ENCODE measurements at regions not wholly inside any gene's neighbourhood (a gene's known extent, or its start where the extent isn't known, plus 50 kb on each side); places are given as distances from the start of the nearest gene placed in this dataset.

DNA sequence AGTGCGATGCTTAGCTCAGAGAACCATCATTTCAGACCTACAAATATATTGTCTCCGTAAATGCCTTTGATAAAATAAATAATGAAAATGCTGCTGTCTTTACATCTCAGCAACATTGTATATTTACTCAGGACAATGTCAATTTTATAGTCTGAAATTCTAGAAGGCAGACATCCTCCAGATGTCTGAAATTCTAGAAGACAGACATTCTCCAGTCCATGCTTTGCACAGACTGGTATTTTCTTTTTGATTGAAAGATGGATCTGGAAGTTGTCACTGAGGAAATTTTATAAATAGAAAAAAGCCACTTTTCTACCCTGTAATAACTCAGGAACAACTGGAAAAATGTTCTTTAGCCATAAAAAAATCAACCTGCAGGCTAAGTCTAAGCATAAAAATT, 2293.3 kb downstream of the PCDH9 start:
- TF ChIP-seq, protein P1, sequence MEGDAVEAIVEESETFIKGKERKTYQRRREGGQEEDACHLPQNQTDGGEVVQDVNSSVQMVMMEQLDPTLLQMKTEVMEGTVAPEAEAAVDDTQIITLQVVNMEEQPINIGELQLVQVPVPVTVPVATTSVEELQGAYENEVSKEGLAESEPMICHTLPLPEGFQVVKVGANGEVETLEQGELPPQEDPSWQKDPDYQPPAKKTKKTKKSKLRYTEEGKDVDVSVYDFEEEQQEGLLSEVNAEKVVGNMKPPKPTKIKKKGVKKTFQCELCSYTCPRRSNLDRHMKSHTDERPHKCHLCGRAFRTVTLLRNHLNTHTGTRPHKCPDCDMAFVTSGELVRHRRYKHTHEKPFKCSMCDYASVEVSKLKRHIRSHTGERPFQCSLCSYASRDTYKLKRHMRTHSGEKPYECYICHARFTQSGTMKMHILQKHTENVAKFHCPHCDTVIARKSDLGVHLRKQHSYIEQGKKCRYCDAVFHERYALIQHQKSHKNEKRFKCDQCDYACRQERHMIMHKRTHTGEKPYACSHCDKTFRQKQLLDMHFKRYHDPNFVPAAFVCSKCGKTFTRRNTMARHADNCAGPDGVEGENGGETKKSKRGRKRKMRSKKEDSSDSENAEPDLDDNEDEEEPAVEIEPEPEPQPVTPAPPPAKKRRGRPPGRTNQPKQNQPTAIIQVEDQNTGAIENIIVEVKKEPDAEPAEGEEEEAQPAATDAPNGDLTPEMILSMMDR (IDR thresholded peaks at IDR 0.05) = no peak
- no peak for TF ChIP-seq POLR2A (IDR thresholded peaks at IDR 0.05)
